ENCODE measurements at regions not wholly inside any gene's neighbourhood (a gene's known extent, or its start where the extent isn't known, plus 50 kb on each side); places are given as distances from the start of the nearest gene placed in this dataset.
A peak's percentile ranks its signal among the peaks of the same experiment; 100 is the strongest.

- Histone ChIP-seq H3K27ac (no peak overlapping the region), H3K27me3 (no peaks in the 10 kb centered on the region), H3K9me3 (peaks cover 0 to 7% (median 3%) of the 10 kb centered on the region in 4 donors), H3K4me1 (no peaks in the 10 kb centered on the region), H3K36me3 (no peaks in the 10 kb centered on the region), H3K4me3 (no peak overlapping the region)
- TF ChIP-seq EP300 (IDR thresholded peaks at IDR 0.05): no peak
- TF ChIP-seq POLR2A (IDR thresholded peaks at IDR 0.05): no peak
- TF ChIP-seq CTCF (IDR thresholded peaks at IDR 0.05): no peak
- intact Hi-C loops (cut with DNase I): no loop called here
- no peak for DNase-seq
- WGBS, 2 donors: 77 to 84% methylated on average over 3 of the region's 3 CpGs
Observed at GRCh38 chr11:69362315-69362714, 68.4 kb downstream of the MYEOV start.

- no peak for DNase-seq
Observed at GRCh38 chr11:69364921-69365320, 71.0 kb downstream of the MYEOV start.

GRCh38 chr11:69365558-69365957, 71.6 kb downstream of the MYEOV start:
- Histone ChIP-seq H3K36me3 (no peaks in the 10 kb centered on the region), H3K27me3 (no peaks in the 10 kb centered on the region), H3K4me3 (no peak overlapping the region), H3K4me1 (no peaks in the 10 kb centered on the region), H3K9me3 (no peaks in the 10 kb centered on the region), H3K27ac (no peak overlapping the region)
- intact Hi-C loops (cut with DNase I): no loop called here
- DNase-seq: no peak
- 83 to 84% methylated on average over 4 of the region's 4 CpGs for WGBS, 2 donors
- no peak for TF ChIP-seq POLR2A (IDR thresholded peaks at IDR 0.05)
- no peak for TF ChIP-seq CTCF (IDR thresholded peaks at IDR 0.05)
- TF ChIP-seq POLR2AphosphoS5 (IDR thresholded peaks at IDR 0.05): no peak
- TF ChIP-seq EP300 (IDR thresholded peaks at IDR 0.05): no peak

More at GRCh38 chr11:69364921-69365320, 71.0 kb downstream of the MYEOV start:
- no peak overlapping the region for H3K4me3 ChIP-seq
- no peak overlapping the region for H3K27ac ChIP-seq
- H3K9me3 ChIP-seq: peaks cover 0 to 4% (median 0%) of the 10 kb centered on the region in 4 donors
- no peaks in the 10 kb centered on the region for H3K36me3 ChIP-seq
- TF ChIP-seq EP300 (IDR thresholded peaks at IDR 0.05) (no peak), POLR2AphosphoS5 (IDR thresholded peaks at IDR 0.05) (no peak), CTCF (IDR thresholded peaks at IDR 0.05) (no peak), POLR2A (IDR thresholded peaks at IDR 0.05) (no peak)
- H3K27me3 ChIP-seq: no peaks in the 10 kb centered on the region
- WGBS, 2 donors: 42 to 63% methylated on average over 4 of the region's 4 CpGs
- intact Hi-C loops (cut with DNase I): no loop called here
- H3K4me1 ChIP-seq: no peaks in the 10 kb centered on the region

- DNase-seq: no peak
- Histone ChIP-seq H3K27ac (no peak overlapping the region), H3K36me3 (no peaks in the 10 kb centered on the region), H3K4me1 (no peaks in the 10 kb centered on the region), H3K4me3 (no peak overlapping the region), H3K27me3 (no peaks in the 10 kb centered on the region), H3K9me3 (no peaks in the 10 kb centered on the region)
- intact Hi-C loops (cut with DNase I): no loop called here
- 94% methylated on average over 3 of the region's 3 CpGs for WGBS, 2 donors
- TF ChIP-seq POLR2AphosphoS5 (IDR thresholded peaks at IDR 0.05): no peak
- TF ChIP-seq POLR2A (IDR thresholded peaks at IDR 0.05): no peak
- TF ChIP-seq CTCF (IDR thresholded peaks at IDR 0.05): no peak
- no peak for TF ChIP-seq EP300 (IDR thresholded peaks at IDR 0.05)
Observed at GRCh38 chr11:69366591-69366990, 72.6 kb downstream of the MYEOV start.

- Histone ChIP-seq H3K27me3 (no peaks in the 10 kb centered on the region), H3K9me3 (no peaks in the 10 kb centered on the region), H3K4me3 (no peak overlapping the region), H3K36me3 (no peaks in the 10 kb centered on the region), H3K27ac (no peak overlapping the region), H3K4me1 (no peaks in the 10 kb centered on the region)
- DNase-seq: peak; percentile 56
- WGBS, 2 donors: 83% methylated on average over 13 of the region's 13 CpGs
- intact Hi-C loops (cut with DNase I): no loop called here
- no peak for TF ChIP-seq POLR2A (IDR thresholded peaks at IDR 0.05)
- TF ChIP-seq POLR2AphosphoS5 (IDR thresholded peaks at IDR 0.05): no peak
- no peak for TF ChIP-seq CTCF (IDR thresholded peaks at IDR 0.05)
- TF ChIP-seq EP300 (IDR thresholded peaks at IDR 0.05): no peak
Observed at GRCh38 chr11:69367211-69367964, 73.4 kb downstream of the MYEOV start.

Data from sigmoid colon (tissue), 6 donors.